Testis (tissue), 2 donors: ENCODE measurements at regions not wholly inside any gene's neighbourhood (a gene's known extent, or its start where the extent isn't known, plus 50 kb on each side); places are given as distances from the start of the nearest gene placed in this dataset.

ENCODE experiments used
- DNase-seq: peaks from one replicate; pipeline ENCODE4 v3.0.0-alpha.2; 2019
- H3K27ac ChIP-seq, 2 donors: fragments of 200-600 bp; sonication (generic); one replicate each; pipeline ENCODE4 v1.5.1; 2019
- H3K27me3 ChIP-seq: fragments of 200-600 bp; sonication (generic); one replicate; pipeline ENCODE4 v1.5.1; 2019
- H3K36me3 ChIP-seq: fragments of 200-600 bp; sonication (generic); one replicate; pipeline ENCODE4 v1.5.1; 2017; ENCODE audit warnings: low read depth; ENCODE audit errors: missing control alignments
- H3K4me1 ChIP-seq: fragments of 200-600 bp; sonication (generic); one replicate; pipeline ENCODE4 v1.5.1; 2019
- H3K4me3 ChIP-seq, 2 donors: fragments of 200-600 bp; sonication (generic); one replicate each; pipeline ENCODE4 v1.5.1; 2017 to 2019
- H3K9me3 ChIP-seq: fragments of 200-600 bp; sonication (generic); one replicate; pipeline ENCODE4 v1.5.1; 2017
- CTCF ChIP-seq, 3 experiments: fragments of 450-650 bp in 2 of 3; fragments of 200-600 bp in 1 of 3; sonication (generic) in 1 of 3; IDR thresholded peaks; one replicate each; pipeline ENCODE4 v1.5.1; 2016 to 2019; ENCODE audit warnings: antibody characterized with exemption in 3 of 3, mild to moderate bottlenecking in 2 of 3, moderate library complexity in 1 of 3
- POLR2A ChIP-seq: fragments of 450-650 bp; IDR thresholded peaks from one replicate; pipeline ENCODE4 v1.6.1; 2017; ENCODE audit warnings: antibody characterized with exemption, mild to moderate bottlenecking, moderate library complexity
- WGBS, 2 donors: methylation state at CpG; one replicate each; pipeline ENCODE4 v1.1.5; 2018; 5-methylcytosine and 5-hydroxymethylcytosine counted together
- intact Hi-C: fragments of 100-400 bp; cut with DNase I; formaldehyde crosslinking; loops from one replicate; pipeline ENCODE4 v1.15.1; 2023; ENCODE audit warnings: low total_unique reads

GRCh38 chr20:2236256-2236655, 59.5 kb upstream of the TGM3 start:
- intact Hi-C loops: no loop called here
- Histone ChIP-seq H3K27me3 (no peaks in the 10 kb centered on the region), H3K27ac (no peak overlapping the region), H3K4me3 (no peak overlapping the region), H3K4me1 (no peaks in the 10 kb centered on the region), H3K9me3 (no peaks in the 10 kb centered on the region), H3K36me3 (no peaks in the 10 kb centered on the region)
- TF ChIP-seq CTCF (IDR thresholded peaks at IDR 0.05): no peak
- TF ChIP-seq POLR2A: no peak
- WGBS, 2 donors: 69 to 78% methylated on average over 13 of the region's 13 CpGs
- no peak for DNase-seq

- Histone ChIP-seq H3K27me3 (no peaks in the 10 kb centered on the region), H3K4me3 (no peak overlapping the region), H3K36me3 (no peaks in the 10 kb centered on the region), H3K4me1 (no peaks in the 10 kb centered on the region), H3K27ac (peak overlapping the region in 1 of 2 donors; percentile 33), H3K9me3 (no peaks in the 10 kb centered on the region)
- DNase-seq: peak; percentile 73
- TF ChIP-seq POLR2A: no peak
- peak; percentile 15 to 28 (median 27) for TF ChIP-seq CTCF (IDR thresholded peaks at IDR 0.05)
- intact Hi-C loops: no loop called here
- WGBS, 2 donors: 24 to 30% methylated on average over 11 of the region's 11 CpGs
Observed at GRCh38 chr20:2237059-2237458, 58.7 kb upstream of the TGM3 start.

- no peak for DNase-seq
- Histone ChIP-seq H3K27ac (no peak overlapping the region), H3K36me3 (no peaks in the 10 kb centered on the region), H3K4me3 (no peak overlapping the region), H3K9me3 (no peaks in the 10 kb centered on the region), H3K27me3 (no peaks in the 10 kb centered on the region), H3K4me1 (no peaks in the 10 kb centered on the region)
- 78 to 93% methylated on average over 2 of the region's 2 CpGs for WGBS, 2 donors
- TF ChIP-seq CTCF (IDR thresholded peaks at IDR 0.05) (no peak), POLR2A (no peak)
- intact Hi-C loops: no loop called here
Observed at GRCh38 chr20:2238601-2239000, 57.2 kb upstream of the TGM3 start.

GRCh38 chr20:2240835-2241234, 55.0 kb upstream of the TGM3 start:
- H3K36me3 ChIP-seq: no peaks in the 10 kb centered on the region
- H3K4me3 ChIP-seq: no peak overlapping the region
- no peaks in the 10 kb centered on the region for H3K27me3 ChIP-seq
- TF ChIP-seq CTCF (IDR thresholded peaks at IDR 0.05) (no peak), POLR2A (no peak)
- intact Hi-C loops: no loop called here
- DNase-seq: no peak
- no peak overlapping the region for H3K27ac ChIP-seq
- no peaks in the 10 kb centered on the region for H3K4me1 ChIP-seq
- 82 to 85% methylated on average over 3 to 4 of the region's 4 CpGs for WGBS, 2 donors
- no peaks in the 10 kb centered on the region for H3K9me3 ChIP-seq

- WGBS, 2 donors: 72 to 85% methylated on average over 2 of the region's 2 CpGs
- Histone ChIP-seq H3K9me3 (no peaks in the 10 kb centered on the region), H3K4me1 (no peaks in the 10 kb centered on the region), H3K4me3 (no peak overlapping the region), H3K27ac (no peak overlapping the region), H3K27me3 (no peaks in the 10 kb centered on the region), H3K36me3 (no peaks in the 10 kb centered on the region)
- no peak for TF ChIP-seq POLR2A
- no peak for TF ChIP-seq CTCF (IDR thresholded peaks at IDR 0.05)
- DNase-seq: no peak
- intact Hi-C loops: no loop called here
Observed at GRCh38 chr20:2242678-2243077, 53.1 kb upstream of the TGM3 start.
